Activated CD8-positive, alpha-beta T cell treated with anti-CD3 and anti-CD28 coated beads for 36 hours (primary cell): ENCODE measurements at regions not wholly inside any gene's neighbourhood (a gene's known extent, or its start where the extent isn't known, plus 50 kb on each side); places are given as distances from the start of the nearest gene placed in this dataset.
"Not testable (repeated sequence)": the region's sequence is repeated elsewhere in the genome, so short reads cannot be mapped to it uniquely, and the experiment has no call there.

ENCODE experiments used
- ATAC-seq: fragments of 200-7000 bp; cut with Tn5 transposase; one replicate; pipeline ENCODE4 v1.10.0; 2021; ENCODE audit warnings: mild to moderate bottlenecking, moderate library complexity
- CTCF ChIA-PET: fragments of 350-600 bp; sonication (Branson Sonifier 250); formaldehyde crosslinking; loops from one replicate; lab custom pipeline; 2021; ENCODE audit warnings: antibody characterized with exemption; lab: Charles Lee
- POLR2A ChIA-PET: fragments of 350-600 bp; sonication (Branson Sonifier 250); formaldehyde crosslinking; loops from one replicate; lab custom pipeline; 2021; ENCODE audit warnings: antibody characterized with exemption; lab: Charles Lee
- DNase-seq: peaks from one replicate; pipeline ENCODE4 v3.0.0-alpha.2; 2020
- H3K27ac Mint-ChIP-seq: one replicate; pipeline ENCODE4 v1.8.0; 2021; ENCODE audit warnings: mild to moderate bottlenecking, mixed read lengths
- H3K27me3 Mint-ChIP-seq: one replicate; pipeline ENCODE4 v1.8.0; 2021; ENCODE audit warnings: mixed read lengths
- H3K36me3 Mint-ChIP-seq: one replicate; pipeline ENCODE4 v1.8.0; 2021; ENCODE audit warnings: low read depth, mixed read lengths
- H3K4me1 Mint-ChIP-seq: one replicate; pipeline ENCODE4 v1.8.0; 2021; ENCODE audit warnings: low read depth, mixed read lengths
- H3K4me3 Mint-ChIP-seq: one replicate; pipeline ENCODE4 v1.8.0; 2021; ENCODE audit warnings: mild to moderate bottlenecking, moderate library complexity, mixed read lengths
- H3K9me3 Mint-ChIP-seq: one replicate; pipeline ENCODE4 v1.8.0; 2021; ENCODE audit warnings: mixed read lengths
- intact Hi-C: fragments of 100-400 bp; cut with micrococcal nuclease; formaldehyde crosslinking; loops from one replicate; pipeline ENCODE4 v1.10.0; 2022
- TF ChIP-seq, protein P1 (sequence below): fragments of 200-600 bp; IDR thresholded peaks from one replicate; pipeline ENCODE4 v1.8.0; 2022; ENCODE audit warnings: antibody characterized with exemption, mild to moderate bottlenecking

DNA sequence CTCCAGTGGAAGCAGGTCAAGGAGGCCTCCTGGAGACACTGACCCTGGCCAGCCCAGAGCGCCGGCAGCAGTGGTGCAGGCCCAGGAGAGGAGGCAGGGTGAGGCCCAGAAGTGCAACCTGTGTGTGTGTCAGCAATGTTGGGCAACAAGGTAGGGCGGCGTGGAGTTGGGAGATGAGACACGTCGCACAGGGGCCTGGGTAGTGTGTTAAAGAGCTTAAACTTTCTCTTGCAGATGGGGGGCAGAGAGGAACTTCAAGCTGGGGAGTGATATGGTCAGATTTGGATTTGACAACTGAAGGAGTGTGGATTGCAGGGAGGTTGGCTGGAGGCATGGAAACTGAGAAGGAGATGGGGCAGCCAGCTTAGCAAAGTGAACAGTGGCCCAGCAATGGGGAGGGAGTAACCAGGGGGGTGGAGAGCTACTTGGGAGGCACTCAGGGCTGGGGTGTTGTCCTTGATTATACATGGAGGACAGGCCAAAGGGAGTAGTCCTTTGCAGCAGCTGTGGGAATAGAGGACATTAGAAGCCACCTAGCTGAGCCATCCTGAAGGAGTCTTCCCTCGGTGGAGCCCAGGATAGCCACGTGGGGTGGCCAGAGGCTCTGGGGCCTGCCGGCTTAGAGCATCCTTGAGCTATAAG is 278.6 kb upstream of the HS6ST1 start:
- ATAC-seq = no peak
- Mint-ChIP-seq H3K27ac (no peak overlapping the region), H3K4me3 (no peak overlapping the region), H3K4me1 (no peaks in the 10 kb centered on the region), H3K9me3 (no peaks in the 10 kb centered on the region), H3K36me3 (no peaks in the 10 kb centered on the region), H3K27me3 (no peaks in the 10 kb centered on the region)
- TF ChIP-seq, protein P1, sequence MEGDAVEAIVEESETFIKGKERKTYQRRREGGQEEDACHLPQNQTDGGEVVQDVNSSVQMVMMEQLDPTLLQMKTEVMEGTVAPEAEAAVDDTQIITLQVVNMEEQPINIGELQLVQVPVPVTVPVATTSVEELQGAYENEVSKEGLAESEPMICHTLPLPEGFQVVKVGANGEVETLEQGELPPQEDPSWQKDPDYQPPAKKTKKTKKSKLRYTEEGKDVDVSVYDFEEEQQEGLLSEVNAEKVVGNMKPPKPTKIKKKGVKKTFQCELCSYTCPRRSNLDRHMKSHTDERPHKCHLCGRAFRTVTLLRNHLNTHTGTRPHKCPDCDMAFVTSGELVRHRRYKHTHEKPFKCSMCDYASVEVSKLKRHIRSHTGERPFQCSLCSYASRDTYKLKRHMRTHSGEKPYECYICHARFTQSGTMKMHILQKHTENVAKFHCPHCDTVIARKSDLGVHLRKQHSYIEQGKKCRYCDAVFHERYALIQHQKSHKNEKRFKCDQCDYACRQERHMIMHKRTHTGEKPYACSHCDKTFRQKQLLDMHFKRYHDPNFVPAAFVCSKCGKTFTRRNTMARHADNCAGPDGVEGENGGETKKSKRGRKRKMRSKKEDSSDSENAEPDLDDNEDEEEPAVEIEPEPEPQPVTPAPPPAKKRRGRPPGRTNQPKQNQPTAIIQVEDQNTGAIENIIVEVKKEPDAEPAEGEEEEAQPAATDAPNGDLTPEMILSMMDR = no peak
- CTCF ChIA-PET = no interaction called here
- POLR2A ChIA-PET = no interaction called here
- no peak for DNase-seq
- intact Hi-C loops = no loop called here

- POLR2A ChIA-PET, H3K4me3 Mint-ChIP-seq, H3K9me3 Mint-ChIP-seq, CTCF ChIA-PET, H3K4me1 Mint-ChIP-seq, H3K36me3 Mint-ChIP-seq, H3K27me3 Mint-ChIP-seq, intact Hi-C loops, DNase-seq, ATAC-seq, H3K27ac Mint-ChIP-seq: not testable (repeated sequence)
These were observed 279.6 kb upstream of the HS6ST1 start for GRCh38 chr2:128598260-128598659.

- no peak overlapping the region for H3K27ac Mint-ChIP-seq
- no peaks in the 10 kb centered on the region for H3K27me3 Mint-ChIP-seq
- CTCF ChIA-PET = no interaction called here
- H3K36me3 Mint-ChIP-seq = no peaks in the 10 kb centered on the region
- DNase-seq (no peak), ATAC-seq (no peak)
- no peaks in the 10 kb centered on the region for H3K4me1 Mint-ChIP-seq
- POLR2A ChIA-PET = no interaction called here
- intact Hi-C loops = no loop called here
- TF ChIP-seq, protein P1 = no peak
- no peaks in the 10 kb centered on the region for H3K9me3 Mint-ChIP-seq
- H3K4me3 Mint-ChIP-seq = no peak overlapping the region
These were observed 280.3 kb upstream of the HS6ST1 start for GRCh38 chr2:128598862-128599441.

GRCh38 chr2:128599700-128600099 is 281.0 kb upstream of the HS6ST1 start:
- Mint-ChIP-seq H3K27ac (no peak overlapping the region), H3K4me1 (no peaks in the 10 kb centered on the region)
- POLR2A ChIA-PET = no interaction called here

DNA sequence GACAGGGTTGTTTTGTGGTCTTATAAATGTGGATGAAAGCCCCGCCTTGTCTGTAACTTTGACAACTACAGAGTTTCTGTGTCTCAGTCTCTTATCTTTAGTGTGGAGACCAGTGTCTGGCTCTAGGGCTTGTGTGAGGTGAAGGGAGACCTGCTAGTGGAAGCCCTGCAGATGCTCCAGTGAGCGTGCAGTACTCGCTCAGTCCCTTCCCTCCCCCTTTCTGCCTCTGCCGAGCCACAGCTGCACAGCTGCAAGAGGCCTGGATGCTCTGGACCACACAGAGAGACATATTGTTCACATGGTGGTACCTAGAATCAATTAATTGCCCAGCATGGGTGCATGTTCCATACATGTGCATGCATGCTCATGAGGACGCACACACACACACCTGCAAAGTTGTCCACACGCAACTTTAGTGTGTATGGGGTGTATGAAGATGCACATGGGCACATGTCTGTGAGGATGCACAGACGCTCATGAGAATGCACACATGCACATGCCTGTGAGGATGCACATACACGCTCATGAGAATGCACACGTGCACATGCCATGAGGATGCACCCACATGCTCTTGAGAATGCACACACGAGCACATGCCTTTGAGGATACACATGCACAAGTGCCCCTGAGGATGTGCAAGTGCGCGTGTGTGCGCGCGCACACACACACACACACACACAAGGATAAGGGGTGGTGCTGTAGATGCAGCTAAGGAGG is 282.1 kb upstream of the HS6ST1 start:
- DNase-seq = no peak
- Mint-ChIP-seq H3K4me3 (no peak overlapping the region), H3K27ac (no peak overlapping the region), H3K27me3 (no peaks in the 10 kb centered on the region), H3K36me3 (no peaks in the 10 kb centered on the region), H3K4me1 (no peaks in the 10 kb centered on the region), H3K9me3 (no peaks in the 10 kb centered on the region)
- ChIA-PET POLR2A (no interaction called here), CTCF (no interaction called here)
- TF ChIP-seq, protein P1 = no peak
- intact Hi-C loops = no loop called here
- ATAC-seq = no peak

More at GRCh38 chr2:128599700-128600099, 281.0 kb upstream of the HS6ST1 start:
- Mint-ChIP-seq H3K9me3 (no peaks in the 10 kb centered on the region), H3K27me3 (no peaks in the 10 kb centered on the region), H3K36me3 (no peaks in the 10 kb centered on the region), H3K4me3 (no peak overlapping the region)
- CTCF ChIA-PET = no interaction called here
- DNase-seq = no peak
- ATAC-seq = no peak
- intact Hi-C loops = no loop called here
- TF ChIP-seq, protein P1 = no peak
